Fibroblast of lung (primary cell): ENCODE measurements at regions not wholly inside any gene's neighbourhood (a gene's known extent, or its start where the extent isn't known, plus 50 kb on each side); places are given as distances from the start of the nearest gene placed in this dataset.

ENCODE experiments used
- EZH2 ChIP-seq: IDR thresholded peaks from 2 replicates; pipeline ENCODE4 v1.5.1; 2012; ENCODE audit warnings: low read length, control low read depth, mild to moderate bottlenecking; ENCODE audit errors: missing control alignments
- TF ChIP-seq, protein P1 (sequence below), 2 donors: IDR thresholded peaks in 1 of 2; conservative IDR thresholded peaks in 1 of 2; 1 replicate in 1 of 2; 2 replicates in 1 of 2; pipeline ENCODE4 v1.5.1; 2011 to 2012; ENCODE audit warnings: low read length in 2 of 2, control low read depth in 1 of 2, inconsistent platforms in 1 of 2, low read depth in 1 of 2, mild to moderate bottlenecking in 1 of 2

- TF ChIP-seq, protein P1, sequence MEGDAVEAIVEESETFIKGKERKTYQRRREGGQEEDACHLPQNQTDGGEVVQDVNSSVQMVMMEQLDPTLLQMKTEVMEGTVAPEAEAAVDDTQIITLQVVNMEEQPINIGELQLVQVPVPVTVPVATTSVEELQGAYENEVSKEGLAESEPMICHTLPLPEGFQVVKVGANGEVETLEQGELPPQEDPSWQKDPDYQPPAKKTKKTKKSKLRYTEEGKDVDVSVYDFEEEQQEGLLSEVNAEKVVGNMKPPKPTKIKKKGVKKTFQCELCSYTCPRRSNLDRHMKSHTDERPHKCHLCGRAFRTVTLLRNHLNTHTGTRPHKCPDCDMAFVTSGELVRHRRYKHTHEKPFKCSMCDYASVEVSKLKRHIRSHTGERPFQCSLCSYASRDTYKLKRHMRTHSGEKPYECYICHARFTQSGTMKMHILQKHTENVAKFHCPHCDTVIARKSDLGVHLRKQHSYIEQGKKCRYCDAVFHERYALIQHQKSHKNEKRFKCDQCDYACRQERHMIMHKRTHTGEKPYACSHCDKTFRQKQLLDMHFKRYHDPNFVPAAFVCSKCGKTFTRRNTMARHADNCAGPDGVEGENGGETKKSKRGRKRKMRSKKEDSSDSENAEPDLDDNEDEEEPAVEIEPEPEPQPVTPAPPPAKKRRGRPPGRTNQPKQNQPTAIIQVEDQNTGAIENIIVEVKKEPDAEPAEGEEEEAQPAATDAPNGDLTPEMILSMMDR (conservative IDR thresholded peaks at IDR 0.05 in 1 of 2, IDR thresholded peaks at IDR 0.05 in 1 of 2; ENCODE audit: low read depth in 1 of 2, low read length in 2 of 2): no peak
- no peak for TF ChIP-seq EZH2
Observed at GRCh38 chr11:19329970-19330369, 89.2 kb upstream of the E2F8 start.
